Activated T-helper 17 cell treated with anti-CD3 and anti-CD28 coated beads, Interleukin-2, amount 50 U/mL, for 72 hours (primary cell): ENCODE measurements at regions not wholly inside any gene's neighbourhood (a gene's known extent, or its start where the extent isn't known, plus 50 kb on each side); places are given as distances from the start of the nearest gene placed in this dataset.

Source experiments
- ATAC-seq: fragments of 150-1000 bp; cut with Tn5 transposase; replicated peaks from 2 replicates; pipeline ENCODE4 v1.10.0; 2021; ENCODE audit warnings: mild to moderate bottlenecking, moderate library complexity
- H3K27ac Mint-ChIP-seq: one replicate; pipeline ENCODE4 v1.8.0; 2022; ENCODE audit warnings: mixed read lengths
- H3K27me3 Mint-ChIP-seq: one replicate; pipeline ENCODE4 v1.8.0; 2022; ENCODE audit warnings: mixed read lengths
- H3K36me3 Mint-ChIP-seq: one replicate; pipeline ENCODE4 v1.8.0; 2022; ENCODE audit warnings: low read depth, mild to moderate bottlenecking, mixed read lengths
- H3K4me1 Mint-ChIP-seq: one replicate; pipeline ENCODE4 v1.8.0; 2022; ENCODE audit warnings: mixed read lengths
- H3K4me3 Mint-ChIP-seq: one replicate; pipeline ENCODE4 v1.8.0; 2022; ENCODE audit warnings: mild to moderate bottlenecking, mixed read lengths
- H3K9me3 Mint-ChIP-seq: one replicate; pipeline ENCODE4 v1.8.0; 2022; ENCODE audit warnings: mixed read lengths

DNA sequence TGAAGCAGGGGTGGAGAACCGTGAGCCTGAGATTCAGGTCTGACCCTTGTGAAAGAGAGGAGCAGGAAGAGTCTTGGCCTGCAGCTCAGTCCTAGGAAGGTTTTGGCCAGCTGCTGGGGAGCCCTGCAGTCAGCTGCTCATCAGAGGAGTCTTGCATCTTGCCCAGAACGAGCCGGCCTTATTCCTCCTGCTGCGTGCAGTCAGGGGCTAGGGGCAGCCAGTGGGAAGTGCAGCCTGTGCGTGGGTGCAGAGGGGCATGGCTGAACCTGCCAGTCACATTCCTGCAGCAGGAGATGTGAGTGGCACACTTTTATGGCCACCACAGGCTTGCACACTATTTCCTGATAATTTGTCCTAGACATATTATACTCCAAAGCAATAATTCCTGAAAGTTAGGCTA lies 278.7 kb downstream of the NPR3 start:
- Mint-ChIP-seq H3K4me3 (no peak overlapping the region), H3K27me3 (no peaks in the 10 kb centered on the region), H3K36me3 (no peaks in the 10 kb centered on the region), H3K9me3 (peaks cover 16% of the 10 kb centered on the region), H3K4me1 (no peaks in the 10 kb centered on the region), H3K27ac (no peak overlapping the region)
- no peak for ATAC-seq

DNA sequence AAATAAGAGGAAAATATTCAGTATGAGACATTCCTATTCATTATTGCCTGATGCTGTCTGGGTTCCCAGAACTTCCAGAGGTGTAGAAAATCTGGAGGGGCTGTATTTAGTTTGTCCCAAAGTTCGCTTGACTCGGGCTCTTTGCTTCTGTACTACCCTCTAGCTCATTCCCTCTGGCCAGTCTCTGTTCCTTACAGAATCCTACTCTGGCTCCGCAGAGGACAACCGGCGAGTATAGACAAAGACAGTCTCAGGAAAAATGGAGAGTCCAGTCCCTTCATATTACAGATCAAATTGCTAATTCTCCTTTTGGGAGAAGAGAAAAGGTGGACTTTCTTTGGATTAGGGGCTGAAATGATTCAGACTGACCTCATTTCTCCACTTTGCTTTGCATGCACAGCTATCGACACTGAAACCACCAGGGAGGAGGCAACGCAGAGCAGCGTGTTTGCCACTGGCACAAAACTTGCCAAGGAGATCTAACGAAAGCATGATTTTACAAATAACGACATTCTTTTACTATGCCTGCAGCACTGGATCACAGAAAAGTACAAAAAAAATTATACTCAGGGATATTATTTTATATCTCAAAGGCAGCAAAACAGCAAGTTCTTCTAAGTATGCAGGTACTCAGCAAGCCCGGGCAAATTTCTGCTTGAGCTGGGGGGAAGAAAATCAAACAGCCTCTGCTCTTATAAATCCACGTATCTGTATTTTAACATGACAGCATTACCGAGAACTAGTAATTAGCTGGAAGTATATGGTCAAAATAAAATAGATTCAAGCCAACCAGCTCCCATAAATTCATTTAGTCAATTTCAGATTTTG lies 279.7 kb downstream of the NPR3 start:
- no peak overlapping the region for H3K4me3 Mint-ChIP-seq
- H3K27me3 Mint-ChIP-seq = no peaks in the 10 kb centered on the region
- no peaks in the 10 kb centered on the region for H3K36me3 Mint-ChIP-seq
- no peak for ATAC-seq
- no peaks in the 10 kb centered on the region for H3K4me1 Mint-ChIP-seq
- peaks cover 12% of the 10 kb centered on the region for H3K9me3 Mint-ChIP-seq
- H3K27ac Mint-ChIP-seq = no peak overlapping the region

DNA sequence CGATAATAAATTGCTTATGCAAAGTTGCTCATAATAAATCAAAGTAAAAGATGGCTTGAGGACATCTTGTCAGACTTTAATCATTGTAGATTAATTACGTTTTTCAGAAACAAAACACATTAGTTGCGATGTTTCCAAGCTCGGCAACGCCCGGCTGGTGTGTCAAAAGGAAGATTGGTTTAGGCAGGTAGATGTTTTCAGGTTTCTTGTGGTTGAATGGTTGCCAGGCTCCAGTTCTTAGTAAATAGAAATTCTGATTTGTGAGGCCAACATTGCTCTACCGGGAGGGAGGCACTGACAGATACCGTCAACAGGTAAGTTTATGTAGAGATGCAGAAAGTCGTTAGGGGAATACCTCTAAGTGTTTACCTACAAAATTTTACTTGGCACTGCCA lies 280.3 kb downstream of the NPR3 start:
- H3K27me3 Mint-ChIP-seq = no peaks in the 10 kb centered on the region
- no peak overlapping the region for H3K4me3 Mint-ChIP-seq
- ATAC-seq = no peak
- peaks cover 12% of the 10 kb centered on the region for H3K9me3 Mint-ChIP-seq
- H3K36me3 Mint-ChIP-seq = no peaks in the 10 kb centered on the region
- no peaks in the 10 kb centered on the region for H3K4me1 Mint-ChIP-seq
- no peak overlapping the region for H3K27ac Mint-ChIP-seq

DNA sequence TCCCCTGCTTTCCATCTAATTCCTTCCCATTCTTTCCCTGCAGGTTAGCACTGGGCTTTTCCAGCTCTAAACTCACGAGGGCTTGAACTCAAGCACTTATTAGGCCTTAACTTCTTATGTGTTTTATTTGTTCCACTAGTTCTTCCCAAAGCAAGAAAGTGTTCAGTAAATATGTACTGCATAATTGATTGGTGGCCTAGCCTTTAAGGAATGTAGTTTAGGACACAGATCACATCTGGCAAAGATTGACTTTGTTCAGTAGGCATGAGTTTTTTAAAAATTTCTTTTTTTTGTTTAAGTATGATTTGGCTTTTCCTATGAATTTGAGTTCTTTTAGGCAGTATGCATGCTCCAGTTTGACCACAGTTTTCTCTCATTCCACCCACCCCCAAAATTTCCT lies 285.2 kb downstream of the NPR3 start:
- no peaks in the 10 kb centered on the region for H3K27me3 Mint-ChIP-seq
- no peak overlapping the region for H3K27ac Mint-ChIP-seq
- H3K36me3 Mint-ChIP-seq = no peaks in the 10 kb centered on the region
- ATAC-seq = no peak
- peaks cover 14% of the 10 kb centered on the region for H3K9me3 Mint-ChIP-seq
- H3K4me3 Mint-ChIP-seq = no peak overlapping the region
- no peaks in the 10 kb centered on the region for H3K4me1 Mint-ChIP-seq

DNA sequence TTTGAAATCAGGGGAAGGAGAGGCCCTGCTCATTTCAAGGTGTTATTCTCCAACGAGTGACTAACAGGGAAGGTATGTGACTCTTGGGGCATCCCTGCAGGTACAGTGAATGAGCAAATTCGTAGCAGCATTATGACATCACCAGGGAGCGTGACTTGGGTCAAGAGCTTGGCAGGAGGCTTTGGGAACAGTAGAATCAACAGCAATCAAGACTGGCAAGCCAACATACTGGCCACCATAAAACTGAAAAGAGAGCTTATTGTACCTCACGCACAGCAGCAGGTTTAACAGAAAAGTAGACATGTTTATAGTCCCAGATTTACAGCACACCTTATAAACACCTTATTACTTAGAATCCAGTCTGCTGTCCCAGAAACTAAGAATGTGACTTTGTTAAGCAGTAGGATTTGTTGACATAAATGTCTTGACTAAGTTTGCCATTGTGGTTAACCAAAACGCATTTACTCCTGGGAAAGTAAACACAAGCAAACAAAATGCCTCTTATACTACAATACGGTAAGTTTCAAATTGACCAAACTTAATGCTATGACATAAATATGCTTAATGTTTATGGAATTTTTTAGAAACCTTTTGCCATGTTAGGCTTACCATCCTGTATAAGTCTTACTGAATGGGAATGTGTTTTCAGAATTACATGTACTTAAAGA lies 297.8 kb downstream of the NPR3 start:
- Mint-ChIP-seq H3K4me1 (no peaks in the 10 kb centered on the region), H3K27ac (no peak overlapping the region), H3K9me3 (peaks cover 14% of the 10 kb centered on the region), H3K36me3 (no peaks in the 10 kb centered on the region), H3K27me3 (no peaks in the 10 kb centered on the region), H3K4me3 (no peak overlapping the region)
- ATAC-seq = no peak

DNA sequence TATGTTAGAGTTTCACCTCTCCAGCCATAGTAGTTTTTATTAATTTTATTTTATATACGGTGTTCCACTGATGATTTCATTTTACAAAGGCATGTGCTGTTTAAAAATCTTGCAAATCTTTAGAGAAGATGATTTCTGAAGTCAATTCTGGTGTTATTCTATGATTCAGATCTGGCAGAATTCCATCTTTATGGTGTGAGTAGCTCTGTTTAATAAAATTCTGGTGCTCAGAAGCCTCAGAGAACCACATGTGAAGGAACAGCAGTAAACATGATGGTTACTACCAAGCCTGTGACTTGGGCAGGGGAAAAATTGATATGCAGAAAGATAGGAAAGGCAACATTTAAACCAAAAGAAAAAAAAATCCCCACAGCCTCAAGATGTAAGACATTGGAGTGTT lies 299.7 kb downstream of the NPR3 start:
- Mint-ChIP-seq H3K27me3 (no peaks in the 10 kb centered on the region), H3K36me3 (no peaks in the 10 kb centered on the region), H3K27ac (no peak overlapping the region), H3K4me3 (no peak overlapping the region), H3K4me1 (no peaks in the 10 kb centered on the region), H3K9me3 (peaks cover 24% of the 10 kb centered on the region)
- ATAC-seq = no peak

DNA sequence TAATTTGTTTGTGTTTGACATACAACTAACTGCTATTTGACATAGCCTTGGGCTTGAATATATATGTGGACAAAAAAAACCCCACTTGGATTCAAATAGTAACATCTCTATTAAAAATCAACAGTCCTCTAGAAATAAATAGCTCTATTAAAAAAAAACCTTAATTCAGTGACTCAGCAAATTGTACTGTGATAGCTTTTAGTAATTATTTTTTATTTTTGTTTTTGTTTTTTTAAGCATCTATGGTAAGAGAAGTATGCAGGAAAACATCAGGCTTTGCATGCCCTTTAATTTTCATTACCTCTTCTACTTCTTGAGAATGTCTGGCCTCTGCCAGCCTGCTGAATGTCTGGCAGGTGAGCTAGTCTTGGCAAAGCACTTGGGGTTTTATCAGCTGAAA lies 300.7 kb downstream of the NPR3 start:
- no peak for ATAC-seq
- Mint-ChIP-seq H3K9me3 (peaks cover 30% of the 10 kb centered on the region), H3K36me3 (no peaks in the 10 kb centered on the region), H3K27me3 (no peaks in the 10 kb centered on the region), H3K27ac (no peak overlapping the region), H3K4me1 (no peaks in the 10 kb centered on the region), H3K4me3 (no peak overlapping the region)

DNA sequence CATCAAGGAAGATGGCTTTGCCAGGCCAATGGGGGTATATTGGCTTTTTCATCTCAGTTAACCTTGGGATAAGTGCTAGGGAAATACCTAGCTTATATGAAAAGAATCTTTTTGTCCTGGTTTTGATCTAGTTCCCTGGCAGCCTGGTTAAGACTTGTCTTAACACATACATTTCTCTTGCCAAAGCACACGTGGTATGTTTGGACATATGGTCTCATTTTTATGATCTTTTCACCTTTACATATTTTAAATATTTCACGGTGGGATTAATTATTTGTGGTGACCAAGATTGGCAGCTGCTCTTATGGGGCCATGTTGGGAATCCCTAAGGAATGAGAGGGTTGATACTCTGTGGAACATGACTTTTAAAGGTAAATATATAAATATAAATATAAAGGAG lies 312.5 kb downstream of the NPR3 start:
- no peak for ATAC-seq

DNA sequence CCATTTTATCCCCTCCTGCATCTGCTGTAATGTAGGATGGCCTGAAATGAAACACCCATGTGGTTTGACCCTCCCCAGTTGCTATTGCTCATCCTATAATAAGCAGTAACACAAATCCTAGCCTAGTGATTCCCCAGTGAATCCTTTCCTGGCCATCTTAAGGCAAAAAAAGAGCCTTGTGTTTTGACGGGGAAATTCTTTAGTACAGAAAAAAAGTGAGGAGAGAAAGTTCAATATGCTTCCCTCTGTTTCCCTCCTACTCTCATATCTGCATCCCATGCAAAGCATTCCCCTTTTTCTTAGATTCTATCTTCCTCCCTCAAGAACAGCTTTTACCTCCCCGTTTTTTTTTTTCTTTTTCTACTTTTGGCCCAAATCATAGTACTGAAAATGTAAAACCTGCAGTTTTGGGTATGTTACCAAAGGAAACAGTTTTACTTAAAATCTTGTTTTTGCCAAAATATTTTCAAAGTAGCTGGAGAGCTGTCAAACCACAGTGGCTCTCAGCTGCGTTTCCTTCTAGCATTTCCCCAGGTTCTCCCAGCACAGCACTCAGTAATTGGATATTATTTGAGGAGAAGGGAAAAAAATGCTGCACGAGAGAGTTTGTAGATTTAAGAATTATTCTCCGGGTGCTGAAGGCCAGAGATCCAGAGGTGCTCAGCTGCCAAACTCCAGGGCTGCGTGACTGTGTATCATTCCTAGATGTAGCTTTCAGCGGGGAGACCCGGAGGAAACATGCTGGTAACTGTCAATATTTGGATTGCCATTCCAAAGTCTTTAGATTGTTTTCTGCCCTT lies 321.4 kb downstream of the NPR3 start:
- H3K9me3 Mint-ChIP-seq = peaks cover 7% of the 10 kb centered on the region

More for the DNA sequence above, 312.5 kb downstream of the NPR3 start:
- no peaks in the 10 kb centered on the region for H3K4me1 Mint-ChIP-seq
- no peak overlapping the region for H3K4me3 Mint-ChIP-seq
- peaks cover 8% of the 10 kb centered on the region for H3K9me3 Mint-ChIP-seq
- H3K27me3 Mint-ChIP-seq = no peaks in the 10 kb centered on the region
- no peaks in the 10 kb centered on the region for H3K36me3 Mint-ChIP-seq
- no peak overlapping the region for H3K27ac Mint-ChIP-seq

DNA sequence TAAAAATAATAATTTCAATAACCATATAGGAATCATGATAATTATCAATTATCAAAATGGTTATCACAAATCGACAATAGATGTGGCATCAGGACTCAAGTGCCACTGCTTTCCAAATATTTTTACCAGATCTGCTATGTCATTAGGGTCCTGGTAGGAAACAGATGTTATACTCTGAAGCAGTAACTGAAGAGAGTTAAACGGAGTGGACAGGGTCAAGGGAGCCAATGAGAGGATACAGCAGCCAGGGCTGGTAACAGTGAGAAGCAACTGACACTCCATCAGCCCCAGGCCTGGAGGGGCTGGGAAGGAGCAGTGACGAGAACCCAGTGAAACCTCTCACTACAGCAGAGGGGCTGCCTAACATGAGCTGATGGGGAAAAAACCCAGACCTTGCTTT lies 322.4 kb downstream of the NPR3 start:
- H3K36me3 Mint-ChIP-seq = no peaks in the 10 kb centered on the region
- no peak for ATAC-seq
- no peaks in the 10 kb centered on the region for H3K4me1 Mint-ChIP-seq
- no peak overlapping the region for H3K27ac Mint-ChIP-seq
- H3K4me3 Mint-ChIP-seq = no peak overlapping the region
- H3K27me3 Mint-ChIP-seq = no peaks in the 10 kb centered on the region
- peaks cover 3% of the 10 kb centered on the region for H3K9me3 Mint-ChIP-seq

More for the DNA sequence above, 321.4 kb downstream of the NPR3 start:
- H3K4me1 Mint-ChIP-seq = no peaks in the 10 kb centered on the region
- no peaks in the 10 kb centered on the region for H3K36me3 Mint-ChIP-seq
- no peaks in the 10 kb centered on the region for H3K27me3 Mint-ChIP-seq
- no peak overlapping the region for H3K4me3 Mint-ChIP-seq
- no peak overlapping the region for H3K27ac Mint-ChIP-seq
- no peak for ATAC-seq

DNA sequence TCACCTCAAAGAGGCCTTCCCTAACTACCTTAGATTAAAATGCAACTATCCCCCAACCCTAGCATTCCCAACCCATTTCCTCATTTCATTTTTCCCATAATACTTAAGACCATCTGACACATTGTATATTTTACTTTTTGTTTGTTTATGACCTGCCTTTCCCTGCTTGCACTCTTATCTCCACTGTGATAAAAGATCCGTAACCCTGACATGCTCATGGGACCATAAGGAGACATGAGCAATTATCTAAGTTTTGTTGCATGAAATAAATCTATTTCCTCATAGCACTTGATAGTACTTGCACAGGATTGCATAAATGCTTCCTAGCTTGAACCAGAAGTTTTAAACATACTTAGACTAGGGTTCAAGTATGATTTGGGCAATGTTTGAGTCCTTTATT lies 323.7 kb downstream of the NPR3 start:
- Mint-ChIP-seq H3K27ac (no peak overlapping the region), H3K27me3 (no peaks in the 10 kb centered on the region), H3K4me1 (no peaks in the 10 kb centered on the region), H3K4me3 (no peak overlapping the region), H3K36me3 (no peaks in the 10 kb centered on the region), H3K9me3 (peaks cover 3% of the 10 kb centered on the region)
- ATAC-seq = no peak

DNA sequence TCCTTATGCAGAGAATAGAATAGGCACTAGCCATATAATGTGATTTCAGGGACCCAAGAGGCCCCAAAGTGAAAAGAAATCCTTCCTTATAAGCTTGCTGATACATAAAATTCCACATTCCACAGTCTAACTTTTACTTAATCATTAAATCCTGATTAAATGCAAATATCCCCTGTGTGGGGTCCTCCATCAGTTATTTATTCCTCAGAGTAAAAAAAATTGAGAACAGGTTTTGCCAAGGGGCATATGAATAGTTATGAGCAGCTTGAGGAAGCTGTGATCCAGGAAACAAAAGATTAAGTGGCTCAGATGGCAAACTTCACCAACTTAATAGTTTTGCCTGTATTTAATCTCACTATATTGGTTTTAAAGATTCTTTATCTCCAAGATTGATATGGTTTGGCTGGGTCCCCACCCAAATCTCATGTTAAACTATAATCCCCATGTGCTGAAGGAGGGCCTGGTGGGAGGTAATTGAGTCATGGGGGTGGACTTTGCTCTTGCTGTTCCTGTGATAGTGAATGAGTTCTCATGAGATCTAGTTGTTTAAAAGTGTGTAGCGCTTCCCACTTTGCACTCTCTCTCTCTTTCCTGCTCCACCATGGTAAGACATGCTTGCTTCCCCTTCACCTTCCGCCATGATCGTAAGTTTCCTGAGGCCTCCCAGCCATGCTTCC lies 324.9 kb downstream of the NPR3 start:
- Mint-ChIP-seq H3K27ac (no peak overlapping the region), H3K4me1 (no peaks in the 10 kb centered on the region), H3K9me3 (peaks cover 3% of the 10 kb centered on the region), H3K4me3 (no peak overlapping the region), H3K36me3 (no peaks in the 10 kb centered on the region), H3K27me3 (no peaks in the 10 kb centered on the region)
- no peak for ATAC-seq

DNA sequence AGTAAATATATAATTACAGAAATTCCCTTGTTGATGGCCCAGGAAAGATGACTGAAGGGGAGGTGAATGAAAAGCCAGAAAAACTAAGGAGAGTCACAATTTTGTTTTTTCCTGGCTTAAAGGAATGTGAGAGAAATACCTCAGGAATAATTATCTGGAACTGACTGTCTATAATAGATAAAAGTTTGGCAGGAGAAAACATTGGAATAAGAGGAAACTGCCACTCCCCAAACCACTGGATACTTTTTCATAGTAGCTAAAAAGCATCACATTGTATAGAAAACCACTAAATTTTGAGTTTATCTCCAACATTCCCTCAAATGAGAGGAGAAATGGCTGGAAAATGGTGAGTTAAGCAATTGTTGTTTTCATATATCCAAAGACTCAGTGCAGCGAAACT lies 326.0 kb downstream of the NPR3 start:
- Mint-ChIP-seq H3K4me1 (no peaks in the 10 kb centered on the region), H3K27ac (no peak overlapping the region), H3K4me3 (no peak overlapping the region)

DNA sequence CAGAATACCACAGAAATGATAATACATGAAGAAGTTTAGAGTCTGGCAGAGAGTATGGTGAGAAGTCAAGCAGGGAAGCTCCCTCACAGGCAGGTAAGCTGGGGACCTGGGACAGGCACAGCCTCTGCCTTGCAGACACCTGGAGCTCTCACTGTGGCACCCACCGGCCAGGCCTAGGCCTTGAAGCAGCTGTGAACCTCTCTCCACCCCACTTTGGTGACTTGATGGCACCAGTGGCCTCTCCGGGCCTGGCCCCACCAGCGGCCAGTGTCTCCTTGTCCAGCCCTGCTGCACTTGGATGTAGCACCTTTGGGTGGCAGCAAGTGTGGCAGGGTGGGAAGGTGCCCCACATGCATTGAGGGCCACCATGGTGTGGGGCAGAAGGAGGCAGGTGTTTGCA lies 330.5 kb downstream of the NPR3 start:
- Mint-ChIP-seq H3K36me3 (no peaks in the 10 kb centered on the region), H3K4me3 (no peak overlapping the region), H3K27me3 (no peaks in the 10 kb centered on the region), H3K4me1 (no peaks in the 10 kb centered on the region), H3K27ac (no peak overlapping the region), H3K9me3 (peaks cover 8% of the 10 kb centered on the region)
- ATAC-seq = no peak

More for the DNA sequence above, 326.0 kb downstream of the NPR3 start:
- Mint-ChIP-seq H3K36me3 (no peaks in the 10 kb centered on the region), H3K9me3 (peaks cover 3% of the 10 kb centered on the region), H3K27me3 (no peaks in the 10 kb centered on the region)
- no peak for ATAC-seq
